ENCODE measurements at regions not wholly inside any gene's neighbourhood (a gene's known extent, or its start where the extent isn't known, plus 50 kb on each side); places are given as distances from the start of the nearest gene placed in this dataset.
"Not testable (repeated sequence)": the region's sequence is repeated elsewhere in the genome, so short reads cannot be mapped to it uniquely, and the experiment has no call there.

- Histone ChIP-seq H3K27ac (peak overlapping the region in 1 of 21 experiments; percentile 33), H3K4me3 (no peak overlapping the region)
Measured at GRCh38 chr3:178967177-178967532, 104.5 kb downstream of the ZMAT3 start.

GRCh38 chr3:178966299-178967176 lies 105.1 kb downstream of the ZMAT3 start:
- Histone ChIP-seq H3K4me3 (no peak overlapping the region), H3K27ac (peak overlapping the region in 1 of 21 experiments; percentile 33)

GRCh38 chr3:178964551-178964950 lies 107.1 kb downstream of the ZMAT3 start:
- Histone ChIP-seq H3K4me3 (no peak overlapping the region), H3K27ac (no peak overlapping the region)

- Histone ChIP-seq H3K4me3 (no peak overlapping the region), H3K27ac (no peak overlapping the region)
Measured at GRCh38 chr3:178960918-178961317, 110.7 kb downstream of the ZMAT3 start.

GRCh38 chr3:178960181-178960580 lies 111.4 kb downstream of the ZMAT3 start:
- H3K4me3 ChIP-seq = no peak overlapping the region
- H3K27ac ChIP-seq = no peak overlapping the region

GRCh38 chr3:178950676-178951075 lies 120.9 kb downstream of the ZMAT3 start:
- Histone ChIP-seq H3K4me3 (no peak overlapping the region), H3K27ac (no peak overlapping the region)

GRCh38 chr3:178949896-178950295 lies 121.7 kb downstream of the ZMAT3 start:
- no peak overlapping the region for H3K27ac ChIP-seq
- H3K4me3 ChIP-seq = no peak overlapping the region

GRCh38 chr3:178948546-178948945 lies 123.1 kb downstream of the ZMAT3 start:
- no peak overlapping the region for H3K27ac ChIP-seq
- H3K4me3 ChIP-seq = no peak overlapping the region

- no peak overlapping the region for H3K4me3 ChIP-seq
- H3K27ac ChIP-seq = no peak overlapping the region
Measured at GRCh38 chr3:178947738-178948137, 123.9 kb downstream of the ZMAT3 start.

- H3K4me3 ChIP-seq, H3K27ac ChIP-seq: not testable (repeated sequence)
Measured at GRCh38 chr3:178942261-178942660, 129.3 kb downstream of the ZMAT3 start.

GRCh38 chr3:178930116-178930515 lies 141.5 kb downstream of the ZMAT3 start:
- H3K4me3 ChIP-seq = no peak overlapping the region
- H3K27ac ChIP-seq = no peak overlapping the region

GRCh38 chr3:178916223-178916622 lies 155.4 kb downstream of the ZMAT3 start:
- Histone ChIP-seq H3K4me3 (no peak overlapping the region), H3K27ac (no peak overlapping the region)

GRCh38 chr3:178915365-178915764 lies 156.2 kb downstream of the ZMAT3 start:
- Histone ChIP-seq H3K4me3 (no peak overlapping the region), H3K27ac (no peak overlapping the region)

GRCh38 chr3:178907081-178907480 lies 164.5 kb downstream of the ZMAT3 start:
- H3K27ac ChIP-seq = no peak overlapping the region
- no peak overlapping the region for H3K4me3 ChIP-seq

GRCh38 chr3:178901204-178901603 lies 170.4 kb downstream of the ZMAT3 start:
- Histone ChIP-seq H3K27ac (no peak overlapping the region), H3K4me3 (no peak overlapping the region)

GRCh38 chr3:178900029-178900646 lies 171.5 kb downstream of the ZMAT3 start:
- no peak overlapping the region for H3K27ac ChIP-seq
- no peak overlapping the region for H3K4me3 ChIP-seq

- H3K27ac ChIP-seq = no peak overlapping the region
- H3K4me3 ChIP-seq = no peak overlapping the region
Measured at GRCh38 chr3:178895178-178895789, 176.3 kb downstream of the ZMAT3 start.
